ENCODE measurements at regions not wholly inside any gene's neighbourhood (a gene's known extent, or its start where the extent isn't known, plus 50 kb on each side); places are given as distances from the start of the nearest gene placed in this dataset.

- TF ChIP-seq, protein P1, sequence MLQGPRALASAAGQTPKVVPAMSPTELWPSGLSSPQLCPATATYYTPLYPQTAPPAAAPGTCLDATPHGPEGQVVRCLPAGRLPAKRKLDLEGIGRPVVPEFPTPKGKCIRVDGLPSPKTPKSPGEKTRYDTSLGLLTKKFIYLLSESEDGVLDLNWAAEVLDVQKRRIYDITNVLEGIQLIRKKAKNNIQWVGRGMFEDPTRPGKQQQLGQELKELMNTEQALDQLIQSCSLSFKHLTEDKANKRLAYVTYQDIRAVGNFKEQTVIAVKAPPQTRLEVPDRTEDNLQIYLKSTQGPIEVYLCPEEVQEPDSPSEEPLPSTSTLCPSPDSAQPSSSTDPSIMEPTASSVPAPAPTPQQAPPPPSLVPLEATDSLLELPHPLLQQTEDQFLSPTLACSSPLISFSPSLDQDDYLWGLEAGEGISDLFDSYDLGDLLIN (CRISPR knock-in tag; IDR thresholded peaks at IDR 0.05; ENCODE audit: borderline replicate concordance) = no peak
- TF ChIP-seq ZSCAN20 (CRISPR knock-in tag; IDR thresholded peaks at IDR 0.05; ENCODE audit: borderline replicate concordance) = no peak
- no peak for TF ChIP-seq ZNF432 (CRISPR knock-in tag; IDR thresholded peaks at IDR 0.05; ENCODE audit: borderline replicate concordance)
Observed at GRCh38 chrX:45696736-45697135, 496.1 kb upstream of the DIPK2B start (continued).

- no peaks in the 10 kb centered on the region for H3K27me3 ChIP-seq (ENCODE audit: control insufficient read depth in 1 of 2, insufficient read depth in 2 of 2, low read length in 2 of 2)
- 0% methylated on average over 1 of the region's 1 CpG for WGBS (ENCODE audit: low lambda C conversion rate)
- FAIRE-seq (no peak), DNase-seq (ENCODE audit: low spot score) (no peak), ATAC-seq (no peak)
- H3K79me2 ChIP-seq (ENCODE audit: insufficient read depth, low read length) = no peaks in the 10 kb centered on the region
- in situ Hi-C loops (cut with HindIII; ENCODE audit: extremely low pct_ligation_motif_present, low pct_unique_long_range_greater_than_20kb) = no loop called here
- CTCF ChIA-PET (ENCODE audit: low intra/inter-chr PET ratio, low total read pairs) = no interaction called here
- intact Hi-C loops (cut with micrococcal nuclease; ENCODE audit: unreplicated experiment) = no loop called here
- no peak overlapping the region for H3K4me3 ChIP-seq (replicated peaks in 1 of 3; ENCODE audit: insufficient read depth in 1 of 3, low read depth in 2 of 3, low read length in 3 of 3)
- no peak overlapping the region for H3K9ac ChIP-seq (ENCODE audit: insufficient read depth, low read depth, low read length)
- no TSS peak for BruUV-seq (replicated peaks)
- H4K20me1 ChIP-seq (ENCODE audit: insufficient read depth, low read length) = no peaks in the 10 kb centered on the region
- POLR2A ChIA-PET = no interaction called here
- no peak for TF ChIP-seq ZNF7 (CRISPR knock-in tag; IDR thresholded peaks at IDR 0.05)
- TF ChIP-seq ZFAT (CRISPR knock-in tag; conservative IDR thresholded peaks at IDR 0.05) = no peak
- TF ChIP-seq ZNF878 (CRISPR knock-in tag; IDR thresholded peaks at IDR 0.05) = no peak
- TF ChIP-seq XRCC5 (optimal IDR thresholded peaks at IDR 0.05; ENCODE audit: low read length) = no peak
- no peak for TF ChIP-seq ZNF883 (CRISPR knock-in tag; IDR thresholded peaks at IDR 0.05; ENCODE audit: not compliant biosample characterization)
- H3K27ac ChIP-seq (ENCODE audit: extremely low read length, insufficient read depth, low read length) = no peak overlapping the region
- no peaks in the 10 kb centered on the region for H3K36me3 ChIP-seq (replicated peaks in 1 of 2; ENCODE audit: control insufficient read depth in 1 of 2, insufficient read depth in 2 of 2, low read length in 2 of 2)
- no peak overlapping the region for H3K4me2 ChIP-seq (ENCODE audit: low read depth, low read length)
- H2AFZ ChIP-seq (ENCODE audit: low read length) = no peak overlapping the region
- no peaks in the 10 kb centered on the region for H3K9me3 ChIP-seq (ENCODE audit: low read length)
- H3K4me1 ChIP-seq (ENCODE audit: insufficient read depth, low read length) = no peaks in the 10 kb centered on the region
Observed at GRCh38 chrX:45689971-45690370, 489.3 kb upstream of the DIPK2B start.
